GM13977 (cell line): ENCODE measurements at regions not wholly inside any gene's neighbourhood (a gene's known extent, or its start where the extent isn't known, plus 50 kb on each side); places are given as distances from the start of the nearest gene placed in this dataset.

Experiments
- DNase-seq: peaks from one replicate; pipeline ENCODE4 v3.0.0; 2012; ENCODE audit warnings: low spot score
- CTCF ChIP-seq: IDR thresholded peaks from 2 replicates; pipeline ENCODE4 v1.5.1; 2012; ENCODE audit warnings: mild to moderate bottlenecking, control low read depth; ENCODE audit not compliant: insufficient read depth; ENCODE audit errors: extremely low read depth, missing control alignments
- in situ Hi-C: fragments of 300-500 bp; cut with MboI; formaldehyde crosslinking; loops from one replicate; pipeline ENCODE4 v1.12.0; 2022; ENCODE audit warnings: low sequenced_read_pairs, low pct_unique_long_range_greater_than_20kb, mixed read lengths, inconsistent platforms; ENCODE audit not compliant: unreplicated experiment

GRCh38 chr20:50281831-50282591 lies 91.4 kb downstream of the CEBPB start:
- peak; percentile 18 for TF ChIP-seq CTCF
- DNase-seq, result no peak
- in situ Hi-C loops, result no loop called here

GRCh38 chr20:50282592-50283241 lies 92.1 kb downstream of the CEBPB start:
- no peak for DNase-seq
- peak; percentile 10 for TF ChIP-seq CTCF
- in situ Hi-C loops, result no loop called here

- TF ChIP-seq CTCF, result no peak
- in situ Hi-C loops, result no loop called here
- no peak for DNase-seq
These were observed 92.7 kb downstream of the CEBPB start for GRCh38 chr20:50283370-50283769.

- in situ Hi-C loops, result no loop called here
- no peak for DNase-seq
- no peak for TF ChIP-seq CTCF
These were observed 93.5 kb downstream of the CEBPB start for GRCh38 chr20:50283922-50284810.

GRCh38 chr20:50284811-50285375 lies 94.3 kb downstream of the CEBPB start:
- no peak for TF ChIP-seq CTCF
- in situ Hi-C loops, result no loop called here
- DNase-seq, result no peak
